ENCODE measurements at regions not wholly inside any gene's neighbourhood (a gene's known extent, or its start where the extent isn't known, plus 50 kb on each side); places are given as distances from the start of the nearest gene placed in this dataset.
"Not testable (repeated sequence)": the region's sequence is repeated elsewhere in the genome, so short reads cannot be mapped to it uniquely, and the experiment has no call there.

GRCh38 chr1:8169364-8170058 lies 143.4 kb upstream of the ERRFI1 start:
- no peak for DNase-seq (ENCODE audit: low read depth in 2 of 2)

- no peak for DNase-seq (ENCODE audit: low read depth in 2 of 2)
These were observed 141.8 kb upstream of the ERRFI1 start for GRCh38 chr1:8167936-8168335.

- DNase-seq (ENCODE audit: low read depth in 2 of 2) = no peak
These were observed 140.3 kb upstream of the ERRFI1 start for GRCh38 chr1:8166406-8166805.

- DNase-seq (ENCODE audit: low read depth in 2 of 2) = no peak
These were observed 139.7 kb upstream of the ERRFI1 start for GRCh38 chr1:8165595-8166360.

GRCh38 chr1:8164670-8165069 lies 138.6 kb upstream of the ERRFI1 start:
- no peak for DNase-seq (ENCODE audit: low read depth in 2 of 2)

- DNase-seq (ENCODE audit: low read depth in 2 of 2) = no peak
These were observed 136.9 kb upstream of the ERRFI1 start for GRCh38 chr1:8163039-8163438.

GRCh38 chr1:8162168-8162567 lies 136.1 kb upstream of the ERRFI1 start:
- no peak for DNase-seq (ENCODE audit: low read depth in 2 of 2)

- DNase-seq (ENCODE audit: low read depth in 2 of 2) = no peak
These were observed 135.5 kb upstream of the ERRFI1 start for GRCh38 chr1:8161546-8162105.

- DNase-seq (ENCODE audit: low read depth in 2 of 2) = no peak
These were observed 133.4 kb upstream of the ERRFI1 start for GRCh38 chr1:8159470-8160024.

GRCh38 chr1:8158995-8159394 lies 132.9 kb upstream of the ERRFI1 start:
- DNase-seq (ENCODE audit: low read depth in 2 of 2) = no peak

- no peak for DNase-seq (ENCODE audit: low read depth in 2 of 2)
These were observed 131.7 kb upstream of the ERRFI1 start for GRCh38 chr1:8157765-8158164.

GRCh38 chr1:8155528-8156186 lies 129.5 kb upstream of the ERRFI1 start:
- no peak for DNase-seq (ENCODE audit: low read depth in 2 of 2)

GRCh38 chr1:8154621-8155052 lies 128.5 kb upstream of the ERRFI1 start:
- DNase-seq (ENCODE audit: low read depth in 2 of 2) = no peak

- DNase-seq (ENCODE audit: low read depth in 2 of 2) = no peak
These were observed 127.9 kb upstream of the ERRFI1 start for GRCh38 chr1:8153961-8154360.

- no peak for DNase-seq (ENCODE audit: low read depth in 2 of 2)
These were observed 126.9 kb upstream of the ERRFI1 start for GRCh38 chr1:8152731-8153702.

- no peak for DNase-seq (ENCODE audit: low read depth in 2 of 2)
These were observed 125.5 kb upstream of the ERRFI1 start for GRCh38 chr1:8151647-8152046.

- not testable (repeated sequence) for DNase-seq (ENCODE audit: low read depth in 2 of 2)
These were observed 123.6 kb upstream of the ERRFI1 start for GRCh38 chr1:8149756-8150155.

- DNase-seq (ENCODE audit: low read depth in 2 of 2) = no peak
These were observed 121.8 kb upstream of the ERRFI1 start for GRCh38 chr1:8147956-8148355.

GRCh38 chr1:8146257-8146855 lies 120.2 kb upstream of the ERRFI1 start:
- DNase-seq (ENCODE audit: low read depth in 2 of 2) = no peak

- no peak for DNase-seq (ENCODE audit: low read depth in 2 of 2)
These were observed 119.6 kb upstream of the ERRFI1 start for GRCh38 chr1:8145545-8146202.

Measured in stimulated activated CD4-positive, alpha-beta T cell treated with anti-CD3 and anti-CD28 coated beads, Interleukin-1b, Interleukin-23, amount 100 ng/mL, for 1 hour (primary cell).